Eye (tissue), 1 donor: ENCODE measurements at regions not wholly inside any gene's neighbourhood (a gene's known extent, or its start where the extent isn't known, plus 50 kb on each side); places are given as distances from the start of the nearest gene placed in this dataset.
"Not testable (repeated sequence)": the region's sequence is repeated elsewhere in the genome, so short reads cannot be mapped to it uniquely, and the experiment has no call there.

Experiments used
- DNase-seq: peaks from one replicate; pipeline ENCODE4 v3.0.0-alpha.2; 2015

DNA sequence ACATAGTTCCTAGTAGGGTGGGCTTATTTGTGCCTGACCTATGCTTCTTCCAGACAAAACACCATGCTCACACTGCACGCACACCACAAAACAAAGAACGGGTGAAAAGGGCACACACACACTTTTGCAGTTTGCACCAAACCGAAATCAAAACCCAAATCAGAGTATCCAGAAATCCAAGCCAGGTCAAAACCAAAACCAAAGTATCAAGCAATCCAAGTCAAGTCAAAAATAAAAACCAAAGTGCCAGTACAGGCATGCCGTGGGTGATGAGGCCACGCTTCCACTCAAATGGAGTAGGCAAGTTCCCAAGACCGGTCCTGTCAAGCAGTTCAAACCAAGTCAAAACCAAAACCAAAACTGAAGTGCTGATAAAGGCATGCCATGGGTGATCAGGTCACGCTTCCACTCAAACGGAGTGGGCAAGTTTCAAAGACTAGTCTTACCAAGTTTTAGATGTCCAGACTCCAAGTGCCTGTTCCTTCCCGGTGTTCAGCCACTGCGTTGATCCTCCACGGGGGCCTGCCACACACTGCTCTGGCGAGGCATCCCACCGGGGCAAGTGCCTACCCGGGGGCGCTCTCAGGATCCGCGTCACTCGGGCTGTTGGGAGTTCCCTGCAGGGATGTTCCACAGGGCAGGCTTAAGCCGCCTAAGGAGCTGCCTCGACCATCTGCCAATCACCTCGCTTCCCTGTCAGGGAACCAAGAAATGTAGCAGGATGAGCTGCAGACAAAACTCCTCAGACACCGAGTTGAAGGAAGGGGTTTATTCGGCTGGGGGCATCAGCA is 184.5 kb upstream of the SGO1 start:
- DNase-seq: not testable (repeated sequence)

DNA sequence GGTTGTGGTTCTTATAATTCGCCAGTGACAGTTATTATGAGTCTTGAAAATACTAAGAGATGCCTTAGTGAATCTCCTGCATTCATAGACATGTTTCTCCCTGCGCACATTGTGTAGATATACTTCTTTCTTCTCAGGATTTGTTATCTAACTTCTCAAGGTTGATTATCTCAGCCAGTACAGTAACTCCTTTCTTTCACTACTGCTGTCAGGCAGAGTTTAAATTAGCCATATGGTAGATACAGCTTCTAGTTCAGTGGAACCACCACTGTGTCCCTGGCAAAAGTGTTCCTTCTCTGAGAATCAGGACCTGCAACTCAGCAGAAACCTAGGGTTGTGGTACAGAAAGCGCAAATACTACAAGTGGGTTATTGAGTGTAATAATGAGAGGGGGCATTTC is 175.0 kb upstream of the SGO1 start:
- DNase-seq: no peak

DNA sequence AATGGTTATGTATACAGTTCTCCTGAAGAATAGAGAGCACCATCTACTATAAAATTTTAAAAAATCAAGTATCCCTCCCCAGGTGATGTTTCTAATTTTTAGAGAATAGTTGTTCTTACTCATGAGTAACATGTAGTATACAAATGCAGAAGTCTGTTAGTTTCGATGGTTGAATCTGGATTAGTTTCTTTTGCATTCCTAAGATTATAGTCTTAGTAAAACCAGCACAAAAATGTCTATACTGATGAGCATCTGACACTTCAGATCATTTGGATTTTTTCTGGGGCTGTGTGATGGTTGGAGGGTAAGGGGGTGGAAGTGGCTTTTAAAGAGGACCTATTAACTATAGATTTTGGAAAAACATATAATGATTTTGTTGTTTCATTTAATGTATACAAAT is 167.3 kb upstream of the SGO1 start:
- no peak for DNase-seq

DNA sequence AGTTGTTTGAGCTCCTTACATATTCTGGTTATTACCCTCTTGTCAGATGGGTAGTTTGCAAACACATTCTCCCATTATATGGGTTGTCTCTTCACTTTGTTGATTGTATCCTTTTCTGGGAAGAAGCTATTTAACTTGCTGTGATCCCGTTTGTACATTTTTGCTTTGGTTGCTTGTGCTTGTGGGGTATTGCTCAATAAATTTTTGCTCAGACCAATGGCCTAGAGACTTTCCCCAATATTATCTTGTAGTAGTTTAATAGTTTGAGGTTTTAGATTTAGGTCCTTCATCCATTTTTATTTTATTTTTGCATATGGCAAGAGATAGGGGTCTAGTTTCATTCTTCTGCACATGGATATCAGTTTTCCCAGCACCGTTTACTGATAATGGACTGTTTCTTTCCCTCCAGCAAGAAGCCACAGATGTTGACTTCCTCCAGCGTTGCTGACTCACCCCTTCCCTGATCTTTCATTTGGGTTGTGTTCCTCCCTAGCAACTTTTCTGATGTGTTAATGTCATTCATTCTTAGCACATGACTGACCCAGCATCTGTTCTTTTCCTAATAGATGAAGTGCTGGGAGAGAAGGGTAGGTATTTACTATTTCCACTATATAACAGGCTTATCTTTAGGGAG is 166.7 kb upstream of the SGO1 start:
- DNase-seq: no peak

DNA sequence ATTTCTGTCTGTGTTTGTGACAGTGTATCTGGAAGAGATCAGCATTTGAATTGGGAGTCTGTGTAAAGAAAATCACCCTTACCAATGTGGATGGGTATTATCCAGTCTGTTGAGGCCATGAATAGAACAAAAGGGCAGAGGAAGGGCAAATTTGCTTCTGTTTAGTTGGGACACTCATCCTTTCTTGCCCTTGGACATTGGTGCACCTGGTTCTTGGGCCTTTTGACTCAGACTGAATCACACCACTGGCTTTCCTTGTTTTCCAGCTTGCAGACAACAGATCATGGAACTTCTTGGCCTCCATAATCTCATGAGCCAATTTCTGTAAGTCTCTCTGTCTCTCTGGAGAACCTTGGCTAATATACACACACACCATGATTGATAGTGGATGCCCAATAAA is 164.4 kb upstream of the SGO1 start:
- no peak for DNase-seq

DNA sequence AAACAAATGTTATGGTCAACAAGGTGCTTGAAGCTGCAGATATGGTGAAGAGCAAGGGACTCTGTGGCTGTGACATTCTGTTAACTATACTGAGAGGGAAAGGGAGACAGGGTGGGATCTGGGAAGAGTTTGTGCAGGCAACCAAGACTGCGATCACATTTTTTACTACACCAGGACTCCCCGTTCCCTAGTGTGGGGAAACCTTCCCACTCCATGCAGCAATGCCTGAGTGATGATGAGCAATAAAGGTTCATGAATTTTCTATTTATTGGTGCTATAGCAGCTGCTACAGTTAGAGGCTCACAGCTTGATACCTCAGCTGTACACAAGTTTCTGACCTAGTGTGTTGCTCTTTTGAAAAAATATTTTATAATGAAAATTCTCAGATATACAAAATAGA is 160.9 kb upstream of the SGO1 start:
- DNase-seq: no peak

DNA sequence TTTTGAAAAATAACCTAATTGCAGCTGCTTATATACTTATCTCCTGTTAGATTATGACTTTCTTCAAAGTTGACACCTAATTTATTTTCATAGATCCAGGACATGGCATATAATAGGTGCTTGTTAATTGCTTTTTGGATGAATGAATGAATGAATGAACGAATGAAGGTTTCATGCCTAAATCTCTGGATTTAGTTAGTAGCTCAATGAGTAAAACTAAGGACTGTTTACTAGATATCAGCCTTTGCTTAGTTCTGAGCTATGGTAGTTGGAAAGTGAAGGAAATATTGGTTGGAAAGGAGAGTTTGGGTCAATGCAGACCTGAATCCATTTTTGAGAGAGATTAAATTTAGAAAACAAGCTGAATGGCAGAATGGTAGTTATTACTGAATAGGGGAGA is 160.4 kb upstream of the SGO1 start:
- DNase-seq: no peak

DNA sequence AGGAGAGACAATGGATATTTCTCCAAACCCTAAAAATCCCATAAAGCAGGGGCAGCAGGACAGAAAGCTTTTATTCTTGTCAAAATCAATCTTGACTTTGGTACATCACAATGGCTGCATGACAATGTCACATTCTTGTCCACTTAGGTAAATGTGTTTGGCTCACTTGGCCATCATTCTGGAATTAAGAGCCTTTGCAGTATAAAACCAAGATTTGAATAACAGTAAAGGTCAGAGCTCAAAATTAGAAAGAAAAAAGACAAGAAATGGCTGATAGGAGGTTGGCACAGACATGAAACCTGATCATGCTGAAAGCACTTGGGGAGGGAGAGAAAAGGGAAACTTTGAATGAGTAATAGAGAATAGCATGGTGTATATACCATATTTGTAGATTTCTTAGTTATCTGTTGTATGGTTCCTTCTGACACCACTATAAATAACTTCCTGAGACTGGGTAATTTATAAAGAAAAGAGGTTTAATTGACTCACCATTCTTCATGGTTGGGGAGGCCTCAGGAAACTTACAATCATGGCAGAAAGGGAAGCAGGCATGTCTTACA is 158.5 kb upstream of the SGO1 start:
- no peak for DNase-seq

DNA sequence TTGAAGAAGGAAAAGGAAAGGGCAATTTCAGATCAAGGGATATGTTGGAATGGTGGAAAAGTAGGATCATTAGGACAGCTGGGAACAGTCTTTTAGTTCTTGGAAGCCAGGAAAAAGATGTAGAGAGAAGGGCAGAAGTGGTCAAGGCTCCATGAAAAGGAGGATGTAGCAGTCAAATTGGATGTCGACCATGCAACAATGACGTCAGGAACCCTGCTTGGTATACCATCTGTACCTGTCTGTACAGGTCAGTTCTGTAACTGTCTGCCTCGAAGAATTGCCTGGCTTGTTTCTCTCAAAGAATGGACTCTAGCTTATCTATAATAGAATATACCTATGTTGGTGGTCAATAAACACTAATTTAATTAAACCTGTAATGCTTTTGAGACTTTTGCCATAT is 157.8 kb upstream of the SGO1 start:
- no peak for DNase-seq

DNA sequence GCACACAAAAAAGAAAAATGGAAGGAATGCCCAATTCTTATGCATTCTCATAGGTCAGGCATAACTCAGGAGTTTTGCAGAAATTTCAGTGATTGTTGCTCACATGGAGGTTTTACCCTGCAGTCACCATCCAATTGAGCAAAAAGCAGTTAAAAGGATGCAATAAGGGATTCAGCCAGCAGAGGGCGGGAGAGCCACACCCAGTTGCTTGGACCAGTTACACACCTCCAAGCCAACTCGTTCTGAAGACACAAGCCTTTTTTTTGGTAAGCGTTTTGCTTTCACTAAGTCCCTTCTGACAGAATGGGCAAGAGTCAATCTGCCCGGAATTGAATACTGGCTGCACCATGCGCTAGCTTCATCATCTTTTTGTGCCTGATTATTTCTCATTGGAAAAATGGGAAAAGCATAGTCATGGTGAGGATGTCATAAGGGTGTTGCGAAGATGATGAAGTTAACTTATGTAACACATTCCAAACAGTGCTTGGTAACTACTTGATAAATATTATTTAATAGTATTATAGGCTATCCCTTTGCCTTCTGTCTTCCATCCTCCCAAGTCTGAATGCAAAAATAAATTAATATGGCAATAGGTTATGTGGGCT is 154.4 kb upstream of the SGO1 start:
- DNase-seq: peak; percentile 92

DNA sequence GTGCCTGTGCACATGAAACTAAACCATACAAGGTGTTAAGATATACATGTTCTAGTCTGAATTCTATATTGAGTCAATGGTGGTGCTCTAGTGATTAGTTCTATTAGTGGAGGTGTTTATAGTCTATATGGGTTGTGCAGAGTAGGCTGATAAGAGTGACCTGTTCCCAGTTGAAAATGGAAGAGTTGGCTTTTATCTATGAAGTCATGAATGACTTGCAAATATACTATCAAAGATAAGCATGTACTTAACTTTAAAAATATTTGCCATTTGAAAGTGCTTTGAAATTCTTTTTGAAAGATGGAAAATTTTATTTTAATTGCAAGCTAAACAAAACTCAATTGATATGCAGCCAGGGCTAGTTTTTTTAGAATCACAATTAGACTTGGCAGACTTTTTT is 150.6 kb upstream of the SGO1 start:
- DNase-seq: no peak

DNA sequence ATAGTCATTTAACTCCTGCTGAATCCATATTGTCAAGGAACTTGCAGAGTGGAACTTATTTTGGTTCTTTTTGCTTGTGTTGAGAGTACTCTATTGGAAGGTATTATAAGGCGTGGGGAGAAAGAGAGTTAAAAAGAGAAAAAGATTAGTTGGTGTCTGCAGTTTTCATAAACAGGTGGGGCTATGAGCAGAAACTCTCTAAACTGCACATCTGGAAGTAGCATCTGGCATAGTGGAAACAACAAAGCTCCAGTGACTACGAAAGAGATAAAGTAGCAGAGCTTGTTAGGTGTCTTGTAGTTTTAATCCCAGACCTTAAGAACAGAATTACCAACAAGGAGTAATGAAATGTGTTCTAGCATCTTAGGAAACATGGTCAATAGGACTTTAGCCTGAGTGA is 148.8 kb upstream of the SGO1 start:
- no peak for DNase-seq

DNA sequence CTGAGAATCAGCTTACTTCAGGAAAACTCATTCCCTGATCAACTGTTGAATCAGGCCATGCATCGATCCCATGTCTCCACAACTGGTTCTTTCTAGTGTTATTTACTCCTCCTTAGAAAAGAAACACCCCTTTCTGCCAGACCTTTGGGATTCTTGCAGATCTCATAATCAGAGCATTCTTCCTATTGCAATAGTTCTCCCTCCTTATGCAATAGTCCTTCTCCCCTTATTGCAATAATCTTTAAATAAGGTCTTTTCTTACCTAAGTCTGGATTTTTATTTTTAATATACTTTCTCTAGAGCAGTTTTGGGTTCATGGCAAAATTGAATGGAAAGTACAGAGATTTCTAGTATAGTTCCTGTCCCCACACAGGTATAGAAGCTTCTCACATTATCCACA is 141.9 kb upstream of the SGO1 start:
- no peak for DNase-seq

DNA sequence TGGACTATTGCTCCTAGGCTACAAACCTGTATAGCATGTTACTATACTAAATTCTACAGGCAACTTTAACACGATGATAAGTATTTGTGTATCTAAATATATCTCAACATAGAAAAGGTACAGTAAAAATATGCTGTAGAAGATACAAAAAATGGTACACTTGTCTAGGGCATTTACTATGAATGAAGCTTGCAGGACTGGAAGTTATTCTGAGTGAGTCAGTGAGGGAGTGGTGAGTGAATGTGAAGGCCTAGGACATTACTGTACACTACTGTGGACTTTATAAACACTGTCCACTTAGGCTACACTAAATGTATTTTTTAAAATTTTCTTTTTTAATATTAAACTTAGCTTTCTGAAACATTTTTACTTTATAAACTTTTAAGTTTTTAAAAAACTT is 140.5 kb upstream of the SGO1 start:
- no peak for DNase-seq

DNA sequence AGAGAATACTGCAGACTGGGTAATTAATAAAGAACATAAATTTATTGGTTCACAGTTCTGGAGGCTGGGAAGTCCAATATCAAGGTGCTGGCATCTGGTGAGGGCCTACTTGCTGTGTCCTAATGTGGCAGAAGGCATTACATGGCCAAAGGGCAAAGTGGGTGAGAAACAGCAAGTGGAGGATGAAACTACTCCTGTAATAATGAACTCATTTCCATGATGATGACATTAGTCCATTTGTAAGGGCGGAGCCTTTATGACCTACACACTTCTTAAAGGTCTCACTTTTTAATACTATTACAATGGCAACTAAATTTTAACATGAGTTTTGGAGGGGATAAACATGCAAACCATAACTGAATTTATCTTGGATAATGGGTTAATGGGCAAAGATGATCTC is 139.6 kb upstream of the SGO1 start:
- no peak for DNase-seq

DNA sequence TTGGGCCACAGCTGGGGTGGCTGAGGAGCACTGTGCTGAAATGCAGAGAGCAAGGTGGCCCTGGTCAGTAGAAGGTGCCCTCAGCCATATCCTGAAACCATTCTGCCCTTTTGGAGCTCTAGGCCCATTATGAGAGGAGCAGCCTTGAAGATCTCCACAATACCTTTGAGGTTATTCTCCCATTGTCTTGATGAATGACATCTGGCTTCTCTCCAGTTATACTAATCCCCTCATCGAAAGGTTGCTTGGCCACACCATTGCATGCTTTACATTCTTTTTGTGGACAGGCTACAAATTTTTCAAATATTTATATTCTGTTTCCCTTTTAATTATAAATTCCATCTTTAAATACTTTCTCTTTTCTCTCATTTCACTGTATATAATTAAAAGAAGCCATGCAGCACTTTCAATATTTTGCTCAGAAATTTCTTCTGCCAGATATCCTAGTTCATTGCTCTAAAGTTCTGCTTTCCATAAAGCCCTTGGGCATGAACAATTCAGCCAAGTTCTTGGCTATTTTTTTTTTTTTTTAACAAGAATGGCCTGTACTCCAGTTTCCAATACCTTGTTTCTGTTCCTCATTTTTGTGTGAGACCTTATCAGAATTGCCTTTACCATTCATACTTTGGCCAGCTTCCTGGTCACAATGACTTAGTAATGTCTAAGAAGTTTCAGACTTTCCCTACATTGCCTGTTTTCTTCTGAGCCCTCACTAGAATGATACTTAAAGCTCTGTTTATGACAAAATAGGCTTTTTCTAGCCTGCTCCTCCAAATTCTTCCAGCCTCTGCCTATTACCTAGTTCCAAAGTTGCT is 138.9 kb upstream of the SGO1 start:
- DNase-seq: no peak

DNA sequence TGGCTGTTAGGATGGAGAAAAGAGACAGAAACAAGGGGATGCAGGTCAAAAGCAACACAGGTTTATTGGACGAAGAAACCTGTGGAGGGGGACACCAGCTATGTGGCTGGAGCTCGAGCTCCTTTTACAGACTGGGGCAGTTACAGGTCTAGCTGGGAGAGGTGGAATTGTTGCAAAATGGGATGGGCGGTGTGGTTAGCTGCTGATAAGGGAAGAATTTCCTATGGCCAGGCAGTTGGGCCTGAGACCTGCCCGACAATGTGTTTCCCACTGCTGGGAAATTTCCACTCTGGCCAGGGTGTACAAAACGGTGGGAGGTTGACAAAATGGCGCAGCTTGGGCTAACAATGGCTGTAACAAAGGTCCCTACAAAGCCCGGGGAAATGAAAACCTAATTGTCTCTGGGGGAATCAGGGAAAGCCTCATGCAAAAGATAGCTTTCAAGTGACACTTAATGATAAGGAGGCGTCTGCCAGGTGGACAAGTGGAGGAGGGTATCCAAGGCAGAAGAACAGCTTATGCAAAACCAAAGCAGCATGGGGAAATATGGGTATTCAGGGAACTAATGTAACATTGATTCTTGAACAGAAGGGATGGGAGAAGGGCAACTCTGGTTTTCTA is 137.4 kb upstream of the SGO1 start:
- DNase-seq: no peak

DNA sequence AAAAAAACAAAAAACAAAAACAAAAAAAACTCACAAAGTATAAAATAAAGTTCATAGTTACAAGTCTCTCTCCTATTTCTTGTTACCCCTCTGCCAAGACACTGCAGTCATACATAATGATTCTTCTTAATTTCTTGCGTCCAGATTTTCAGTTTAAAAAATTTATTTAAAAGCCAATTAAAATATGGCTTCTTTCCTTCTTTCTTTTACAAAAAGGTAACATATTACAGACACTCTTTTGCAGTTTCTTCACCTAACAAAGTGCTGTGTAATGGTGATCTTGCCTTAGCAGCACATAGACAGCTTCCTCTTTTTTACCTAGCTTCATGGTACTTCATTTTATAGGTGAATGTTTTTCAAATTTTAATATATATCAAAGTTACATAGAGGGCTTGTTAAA is 136.1 kb upstream of the SGO1 start:
- DNase-seq: no peak

DNA sequence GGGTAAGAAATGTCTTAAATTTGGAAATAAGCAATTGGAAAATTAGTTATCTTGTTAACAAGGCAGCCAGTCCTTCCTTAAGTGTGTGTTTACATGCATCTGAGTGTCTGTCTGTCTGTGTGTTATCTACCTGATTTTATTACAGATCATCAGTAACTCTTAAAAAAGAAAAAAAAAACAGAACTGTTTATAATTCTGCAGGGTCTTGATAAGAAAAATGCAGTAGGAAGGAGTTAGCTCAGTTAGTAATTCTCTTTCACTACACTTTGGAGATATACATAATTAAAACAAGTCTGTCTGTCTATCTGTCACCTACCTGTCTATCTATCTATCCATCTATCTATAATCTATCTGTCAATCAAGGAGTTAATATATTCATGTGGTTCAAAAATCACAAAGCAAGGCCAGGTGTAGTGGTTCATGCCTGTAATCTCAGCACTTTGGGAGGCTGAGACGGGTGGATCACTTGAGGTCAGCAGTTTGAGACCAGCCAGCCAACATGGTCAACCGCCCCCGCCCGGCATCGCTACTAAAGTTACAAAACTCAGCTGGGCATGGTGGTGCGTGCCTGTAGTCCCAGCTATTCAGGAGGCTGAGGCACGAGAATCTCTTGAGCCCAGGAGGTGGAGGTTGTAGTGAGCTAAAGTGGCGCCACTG is 135.5 kb upstream of the SGO1 start:
- DNase-seq: no peak

DNA sequence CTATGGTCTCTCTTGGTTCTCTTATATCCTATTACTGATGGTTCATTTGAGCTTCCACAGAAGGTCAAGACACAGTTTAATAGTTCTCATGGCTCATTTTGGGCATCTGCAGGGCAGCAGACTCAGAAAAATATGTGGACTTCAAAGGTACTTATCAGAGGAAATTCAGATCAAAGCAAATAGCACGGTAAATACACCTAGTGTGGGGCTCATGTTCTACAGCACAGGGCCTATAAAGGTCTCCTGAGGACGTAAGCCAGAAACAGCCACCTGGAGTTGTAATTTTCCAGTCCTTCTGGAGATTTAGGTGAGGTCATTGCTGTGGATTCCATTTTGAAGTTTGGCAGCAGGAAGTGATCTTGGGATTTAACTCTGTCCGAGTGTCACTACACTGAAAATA is 134.5 kb upstream of the SGO1 start:
- no peak for DNase-seq

DNA sequence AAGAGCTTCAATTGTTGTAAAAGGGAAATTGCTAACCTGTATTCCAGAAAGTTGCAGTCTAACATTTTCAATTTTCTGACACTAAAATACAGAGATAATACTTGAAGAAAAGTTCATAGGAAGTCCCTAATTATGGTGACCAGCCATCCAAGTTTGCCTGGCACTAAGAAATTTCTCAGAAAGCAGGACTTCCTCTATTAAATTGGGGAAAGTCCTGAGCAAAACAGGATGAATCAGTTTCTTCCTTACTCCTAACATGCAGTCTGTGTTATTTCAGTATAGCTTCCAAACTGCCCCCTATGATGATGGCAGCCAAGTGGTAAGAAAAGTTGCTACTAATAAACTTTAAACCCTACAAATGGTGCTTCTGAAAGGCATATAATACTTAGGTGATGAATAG is 133.5 kb upstream of the SGO1 start:
- no peak for DNase-seq

DNA sequence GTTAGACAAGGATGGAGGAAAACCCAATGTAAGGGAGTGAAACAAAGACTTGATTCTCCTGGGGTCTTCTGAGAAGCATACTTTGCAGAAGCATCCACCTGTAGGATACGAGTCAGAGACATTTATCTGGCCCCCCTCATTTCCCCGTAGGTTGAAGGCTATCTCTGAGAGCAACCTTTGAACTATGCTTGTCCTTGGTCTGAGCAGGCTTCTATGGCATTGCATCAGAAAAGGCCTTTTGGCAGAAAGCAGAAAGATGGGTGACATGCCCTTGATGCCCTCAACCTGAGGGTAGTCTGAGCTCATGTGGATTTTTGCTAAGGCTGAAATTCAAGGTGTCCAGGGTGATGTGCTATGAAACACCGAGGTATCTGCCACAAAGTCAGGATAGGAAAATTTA is 131.6 kb upstream of the SGO1 start:
- DNase-seq: no peak
